Inferior parietal cortex (tissue), 1 donor: ENCODE measurements at regions not wholly inside any gene's neighbourhood (a gene's known extent, or its start where the extent isn't known, plus 50 kb on each side); places are given as distances from the start of the nearest gene placed in this dataset.

Experiments used
- DNase-seq: peaks from one replicate; pipeline ENCODE4 v3.0.0-alpha.2; 2016; ENCODE audit errors: extremely low spot score

- peak; percentile 46 for DNase-seq
These were observed 131.3 kb upstream of the AGA start for GRCh38 chr4:177573507-177573906.

GRCh38 chr4:177574446-177574845, 132.2 kb upstream of the AGA start:
- DNase-seq = no peak

- DNase-seq = peak; percentile 35
These were observed 137.4 kb upstream of the AGA start for GRCh38 chr4:177579649-177580048.

- DNase-seq = no peak
These were observed 140.8 kb upstream of the AGA start for GRCh38 chr4:177582992-177583391.

- DNase-seq = no peak
These were observed 145.8 kb upstream of the AGA start for GRCh38 chr4:177587989-177588388.

GRCh38 chr4:177595386-177595785, 153.1 kb upstream of the AGA start:
- DNase-seq = no peak

- no peak for DNase-seq
These were observed 153.8 kb upstream of the AGA start for GRCh38 chr4:177596035-177596434.

GRCh38 chr4:177596991-177597390, 154.8 kb upstream of the AGA start:
- no peak for DNase-seq

- DNase-seq = no peak
These were observed 163.0 kb upstream of the AGA start for GRCh38 chr4:177605252-177605651.

- no peak for DNase-seq
These were observed 164.9 kb upstream of the AGA start for GRCh38 chr4:177607111-177607573.

GRCh38 chr4:177611974-177612664, 169.9 kb upstream of the AGA start:
- no peak for DNase-seq

- DNase-seq = no peak
These were observed 170.4 kb upstream of the AGA start for GRCh38 chr4:177612684-177613083.

GRCh38 chr4:177632481-177632880, 190.2 kb upstream of the AGA start:
- no peak for DNase-seq

- DNase-seq = no peak
These were observed 196.6 kb upstream of the AGA start for GRCh38 chr4:177638871-177639270.

GRCh38 chr4:177640864-177641263, 198.6 kb upstream of the AGA start:
- no peak for DNase-seq

- no peak for DNase-seq
These were observed 218.0 kb upstream of the AGA start for GRCh38 chr4:177660223-177660622.

- no peak for DNase-seq
These were observed 225.4 kb upstream of the AGA start for GRCh38 chr4:177667687-177668086.

GRCh38 chr4:177671387-177671786, 229.2 kb upstream of the AGA start:
- no peak for DNase-seq

- no peak for DNase-seq
These were observed 229.6 kb upstream of the AGA start for GRCh38 chr4:177671845-177672244.

- no peak for DNase-seq
These were observed 231.8 kb upstream of the AGA start for GRCh38 chr4:177673985-177674489.

- DNase-seq = no peak
These were observed 238.1 kb upstream of the AGA start for GRCh38 chr4:177680308-177680707.

GRCh38 chr4:177681902-177682301, 239.7 kb upstream of the AGA start:
- no peak for DNase-seq

- no peak for DNase-seq
These were observed 244.9 kb upstream of the AGA start for GRCh38 chr4:177687117-177687516.

- DNase-seq = no peak
These were observed 250.7 kb upstream of the AGA start for GRCh38 chr4:177692907-177693306.
